ENCODE measurements at regions not wholly inside any gene's neighbourhood (a gene's known extent, or its start where the extent isn't known, plus 50 kb on each side); places are given as distances from the start of the nearest gene placed in this dataset.

DNA sequence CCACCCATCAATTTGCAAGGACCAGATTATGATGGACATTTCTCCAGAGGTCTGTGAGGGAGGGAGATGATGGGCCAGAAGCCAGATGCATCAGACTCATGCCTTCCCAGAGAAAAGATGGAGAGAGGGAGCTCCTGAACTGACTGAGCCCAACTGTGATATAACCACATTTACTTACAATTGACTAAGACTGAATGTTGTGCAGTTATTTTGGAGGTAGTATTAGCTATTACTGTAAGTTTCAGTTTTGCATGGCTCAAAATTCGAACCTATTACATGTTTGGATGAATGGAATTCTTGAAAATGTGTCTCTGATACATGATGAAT, 211.1 kb upstream of the SFSWAP start:
- H3K9me3 Mint-ChIP-seq: no peaks in the 10 kb centered on the region
- no peaks in the 10 kb centered on the region for H3K4me1 Mint-ChIP-seq
- TF ChIP-seq, protein P1, sequence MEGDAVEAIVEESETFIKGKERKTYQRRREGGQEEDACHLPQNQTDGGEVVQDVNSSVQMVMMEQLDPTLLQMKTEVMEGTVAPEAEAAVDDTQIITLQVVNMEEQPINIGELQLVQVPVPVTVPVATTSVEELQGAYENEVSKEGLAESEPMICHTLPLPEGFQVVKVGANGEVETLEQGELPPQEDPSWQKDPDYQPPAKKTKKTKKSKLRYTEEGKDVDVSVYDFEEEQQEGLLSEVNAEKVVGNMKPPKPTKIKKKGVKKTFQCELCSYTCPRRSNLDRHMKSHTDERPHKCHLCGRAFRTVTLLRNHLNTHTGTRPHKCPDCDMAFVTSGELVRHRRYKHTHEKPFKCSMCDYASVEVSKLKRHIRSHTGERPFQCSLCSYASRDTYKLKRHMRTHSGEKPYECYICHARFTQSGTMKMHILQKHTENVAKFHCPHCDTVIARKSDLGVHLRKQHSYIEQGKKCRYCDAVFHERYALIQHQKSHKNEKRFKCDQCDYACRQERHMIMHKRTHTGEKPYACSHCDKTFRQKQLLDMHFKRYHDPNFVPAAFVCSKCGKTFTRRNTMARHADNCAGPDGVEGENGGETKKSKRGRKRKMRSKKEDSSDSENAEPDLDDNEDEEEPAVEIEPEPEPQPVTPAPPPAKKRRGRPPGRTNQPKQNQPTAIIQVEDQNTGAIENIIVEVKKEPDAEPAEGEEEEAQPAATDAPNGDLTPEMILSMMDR (conservative IDR thresholded peaks at IDR 0.05): no peak
- H3K27me3 Mint-ChIP-seq (ENCODE audit: low read depth): no peaks in the 10 kb centered on the region
- no peak overlapping the region for H3K27ac Mint-ChIP-seq (ENCODE audit: unreplicated experiment)
- no peak overlapping the region for H3K4me3 Mint-ChIP-seq
- no peaks in the 10 kb centered on the region for H3K36me3 Mint-ChIP-seq (ENCODE audit: low read depth)
- DNase-seq (ENCODE audit: low read depth, low spot score): no peak

DNA sequence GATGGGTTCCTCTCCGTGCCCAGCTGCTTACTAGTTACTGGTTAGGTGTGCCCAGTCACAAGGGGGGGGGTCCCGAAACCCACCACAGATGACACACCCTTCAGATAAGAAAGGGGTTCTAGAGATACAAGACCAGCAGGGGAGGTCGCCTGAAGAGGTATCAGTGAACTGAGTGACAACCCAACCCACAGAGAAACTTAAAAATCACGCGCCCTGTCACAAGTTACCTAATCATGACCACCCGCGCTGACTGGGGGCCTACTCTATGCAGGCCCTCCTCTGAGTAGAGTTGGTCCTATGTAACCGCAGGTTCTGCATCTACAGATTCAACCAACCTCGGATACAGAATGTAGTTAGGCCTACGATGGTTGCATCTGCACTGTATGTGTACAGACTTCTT, 210.3 kb upstream of the SFSWAP start:
- no peak for DNase-seq (ENCODE audit: low read depth, low spot score)
- H3K27ac Mint-ChIP-seq (ENCODE audit: unreplicated experiment): no peak overlapping the region
- H3K9me3 Mint-ChIP-seq: no peaks in the 10 kb centered on the region
- H3K27me3 Mint-ChIP-seq (ENCODE audit: low read depth): no peaks in the 10 kb centered on the region
- H3K36me3 Mint-ChIP-seq (ENCODE audit: low read depth): no peaks in the 10 kb centered on the region
- no peaks in the 10 kb centered on the region for H3K4me1 Mint-ChIP-seq
- TF ChIP-seq, protein P1 (conservative IDR thresholded peaks at IDR 0.05): no peak
- no peak overlapping the region for H3K4me3 Mint-ChIP-seq

DNA sequence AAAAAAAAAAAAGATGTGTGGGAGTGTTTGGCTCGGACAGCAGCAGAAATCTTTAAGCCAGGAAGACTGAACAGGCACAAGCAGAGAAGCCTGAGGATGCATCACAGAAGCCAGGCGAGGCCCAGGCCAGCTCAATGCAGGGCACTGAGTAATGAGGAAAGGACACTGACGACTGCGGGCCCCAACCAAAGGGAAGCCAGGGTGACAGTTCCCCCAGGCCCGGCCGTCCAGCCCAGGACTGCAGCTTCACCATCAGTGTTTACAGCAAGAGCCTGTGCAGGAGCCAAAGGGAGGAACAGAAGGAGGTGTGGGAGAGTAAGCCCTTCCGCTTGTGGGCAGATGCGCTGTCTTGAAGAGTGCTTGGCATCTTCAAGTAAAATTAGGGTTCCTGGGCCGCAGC, 205.3 kb upstream of the SFSWAP start:
- H3K36me3 Mint-ChIP-seq (ENCODE audit: low read depth): no peaks in the 10 kb centered on the region
- H3K9me3 Mint-ChIP-seq: no peaks in the 10 kb centered on the region
- TF ChIP-seq, protein P1 (conservative IDR thresholded peaks at IDR 0.05): no peak
- peaks cover 9% of the 10 kb centered on the region for H3K4me1 Mint-ChIP-seq
- no peak for DNase-seq (ENCODE audit: low read depth, low spot score)
- no peak overlapping the region for H3K27ac Mint-ChIP-seq (ENCODE audit: unreplicated experiment)
- no peak overlapping the region for H3K4me3 Mint-ChIP-seq
- H3K27me3 Mint-ChIP-seq (ENCODE audit: low read depth): no peaks in the 10 kb centered on the region

DNA sequence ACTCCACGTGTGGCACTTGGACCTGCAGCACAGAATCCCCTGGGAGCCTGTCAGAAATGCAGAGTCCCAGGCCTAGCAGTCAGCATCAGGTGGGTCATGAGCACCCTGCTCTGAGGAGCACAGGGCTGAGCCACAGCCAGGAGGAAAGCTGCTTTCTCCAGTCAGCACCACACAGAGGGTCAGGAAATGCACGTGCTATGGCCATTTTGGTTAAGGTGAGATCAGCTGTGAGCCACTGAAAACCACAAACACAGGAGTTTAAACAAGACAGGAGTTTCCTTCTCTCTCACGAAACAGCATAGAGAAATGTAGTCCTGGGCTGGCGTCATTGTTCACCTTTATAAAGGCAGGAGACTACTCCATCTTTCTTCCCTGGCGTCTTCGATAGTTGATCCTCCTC, 204.5 kb upstream of the SFSWAP start:
- Mint-ChIP-seq H3K4me1 (peaks cover 15% of the 10 kb centered on the region), H3K27ac (ENCODE audit: unreplicated experiment) (no peak overlapping the region), H3K9me3 (no peaks in the 10 kb centered on the region), H3K4me3 (no peak overlapping the region), H3K27me3 (ENCODE audit: low read depth) (no peaks in the 10 kb centered on the region), H3K36me3 (ENCODE audit: low read depth) (no peaks in the 10 kb centered on the region)
- no peak for DNase-seq (ENCODE audit: low read depth, low spot score)
- TF ChIP-seq, protein P1 (conservative IDR thresholded peaks at IDR 0.05): no peak

DNA sequence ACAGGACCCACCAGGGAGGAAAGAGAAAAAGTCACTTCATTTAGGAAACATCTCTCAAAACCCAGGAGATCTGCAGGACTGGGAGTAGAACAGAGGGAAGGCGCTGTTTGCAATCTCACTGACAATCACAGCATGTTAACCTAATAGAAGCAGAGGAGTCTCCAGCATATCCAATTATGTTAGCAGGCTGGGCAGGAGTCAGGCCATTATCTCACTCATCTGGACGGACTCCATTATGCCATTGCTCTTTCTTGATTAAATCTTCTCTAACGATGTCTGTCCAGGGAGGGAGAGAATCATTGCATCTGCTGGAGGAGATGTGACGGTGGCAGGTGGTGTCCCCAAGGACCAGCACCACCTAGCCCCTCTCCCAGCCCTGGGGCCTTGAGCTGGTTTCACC, 203.8 kb upstream of the SFSWAP start:
- Mint-ChIP-seq H3K9me3 (no peaks in the 10 kb centered on the region), H3K27me3 (ENCODE audit: low read depth) (no peaks in the 10 kb centered on the region), H3K27ac (ENCODE audit: unreplicated experiment) (no peak overlapping the region), H3K36me3 (ENCODE audit: low read depth) (no peaks in the 10 kb centered on the region), H3K4me3 (no peak overlapping the region), H3K4me1 (peaks cover 17% of the 10 kb centered on the region)
- no peak for DNase-seq (ENCODE audit: low read depth, low spot score)
- TF ChIP-seq, protein P1 (conservative IDR thresholded peaks at IDR 0.05): no peak

DNA sequence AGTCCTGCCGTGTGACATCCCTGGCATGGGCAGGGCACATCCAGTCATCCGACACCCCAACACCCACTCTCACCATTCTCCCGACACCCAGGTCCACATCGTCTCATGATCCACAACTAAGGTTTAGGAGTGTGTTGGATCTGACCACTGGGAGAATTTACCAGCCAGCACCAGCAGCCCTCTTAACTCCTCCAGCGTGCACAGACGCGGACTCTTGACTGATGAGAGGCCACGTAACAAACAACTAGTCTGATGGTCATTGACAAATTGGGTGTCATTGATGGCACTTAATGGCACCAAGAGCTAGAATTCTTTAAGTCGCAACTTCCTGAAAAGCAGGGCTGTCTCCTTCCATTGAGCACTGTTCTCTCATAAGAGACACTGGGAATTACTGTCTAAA, 203.0 kb upstream of the SFSWAP start:
- Mint-ChIP-seq H3K4me3 (no peak overlapping the region), H3K9me3 (no peaks in the 10 kb centered on the region), H3K27ac (ENCODE audit: unreplicated experiment) (no peak overlapping the region), H3K27me3 (ENCODE audit: low read depth) (no peaks in the 10 kb centered on the region), H3K36me3 (ENCODE audit: low read depth) (no peaks in the 10 kb centered on the region), H3K4me1 (peaks cover 17% of the 10 kb centered on the region)
- TF ChIP-seq, protein P1 (conservative IDR thresholded peaks at IDR 0.05): no peak
- no peak for DNase-seq (ENCODE audit: low read depth, low spot score)

Measured in neural crest cell (in vitro differentiated cells).